NT2/D1 (cell line): ENCODE measurements at regions not wholly inside any gene's neighbourhood (a gene's known extent, or its start where the extent isn't known, plus 50 kb on each side); places are given as distances from the start of the nearest gene placed in this dataset.

ENCODE experiments used
- DNase-seq: peaks from one replicate; pipeline ENCODE4 v3.0.0-alpha.2; 2011; ENCODE audit warnings: low read depth, low spot score
- H3K27me3 ChIP-seq: 2 replicates; pipeline ENCODE4 v1.6.0; 2011; ENCODE audit warnings: mild to moderate bottlenecking; ENCODE audit not compliant: insufficient read length, insufficient read depth
- H3K36me3 ChIP-seq: 2 replicates; pipeline ENCODE4 v1.6.1; 2011; ENCODE audit warnings: mild to moderate bottlenecking, low read length, mixed read lengths; ENCODE audit not compliant: insufficient read depth, insufficient read length
- H3K4me1 ChIP-seq: 2 replicates; pipeline ENCODE4 v1.5.1; 2011; ENCODE audit not compliant: insufficient read depth, insufficient read length
- H3K4me3 ChIP-seq: 2 replicates; pipeline ENCODE4 v1.5.1; 2011; ENCODE audit warnings: low read depth; ENCODE audit not compliant: insufficient read length
- H3K9ac ChIP-seq: 2 replicates; pipeline ENCODE4 v1.6.0; 2011; ENCODE audit warnings: low read depth; ENCODE audit not compliant: insufficient read length
- H3K9me3 ChIP-seq: 2 replicates; pipeline ENCODE4 v1.5.1; 2011; ENCODE audit warnings: mild to moderate bottlenecking, low read length; ENCODE audit not compliant: insufficient read depth
- SUZ12 ChIP-seq: IDR thresholded peaks from 2 replicates; pipeline ENCODE4 v1.6.1; 2011; ENCODE audit not compliant: insufficient read length, insufficient read depth; ENCODE audit errors: extremely low read depth
- YY1 ChIP-seq: IDR thresholded peaks from 2 replicates; pipeline ENCODE4 v1.6.1; 2011; ENCODE audit not compliant: insufficient read length, insufficient read depth
- ZNF274 ChIP-seq: IDR thresholded peaks from 2 replicates; pipeline ENCODE4 v1.6.1; 2011; ENCODE audit warnings: mild to moderate bottlenecking, low read depth, low read length

GRCh38 chr10:63003816-63004453 lies 129.2 kb upstream of the NRBF2 start:
- no peaks in the 10 kb centered on the region for H3K9me3 ChIP-seq
- H3K4me1 ChIP-seq, result no peaks in the 10 kb centered on the region
- H3K27me3 ChIP-seq, result no peaks in the 10 kb centered on the region
- H3K9ac ChIP-seq, result no peak overlapping the region
- TF ChIP-seq ZNF274, result no peak
- TF ChIP-seq YY1, result no peak
- TF ChIP-seq SUZ12, result no peak
- no peaks in the 10 kb centered on the region for H3K36me3 ChIP-seq
- no peak for DNase-seq
- no peak overlapping the region for H3K4me3 ChIP-seq

- TF ChIP-seq YY1, result no peak
- TF ChIP-seq ZNF274, result no peak
- no peak for TF ChIP-seq SUZ12
- no peaks in the 10 kb centered on the region for H3K9me3 ChIP-seq
- no peaks in the 10 kb centered on the region for H3K4me1 ChIP-seq
- no peaks in the 10 kb centered on the region for H3K27me3 ChIP-seq
- H3K36me3 ChIP-seq, result no peaks in the 10 kb centered on the region
- no peak overlapping the region for H3K9ac ChIP-seq
- H3K4me3 ChIP-seq, result no peak overlapping the region
- DNase-seq, result no peak
Observed at GRCh38 chr10:62996925-62997324, 136.2 kb upstream of the NRBF2 start.

GRCh38 chr10:62996516-62996915 lies 136.6 kb upstream of the NRBF2 start:
- TF ChIP-seq SUZ12, result no peak
- Histone ChIP-seq H3K27me3 (no peaks in the 10 kb centered on the region), H3K36me3 (no peaks in the 10 kb centered on the region), H3K9me3 (no peaks in the 10 kb centered on the region), H3K4me3 (no peak overlapping the region), H3K4me1 (no peaks in the 10 kb centered on the region), H3K9ac (no peak overlapping the region)
- DNase-seq, result no peak

GRCh38 chr10:62993121-62993520 lies 140.0 kb upstream of the NRBF2 start:
- TF ChIP-seq ZNF274 (no peak), YY1 (no peak), SUZ12 (no peak)
- no peaks in the 10 kb centered on the region for H3K27me3 ChIP-seq
- H3K4me3 ChIP-seq, result no peak overlapping the region
- DNase-seq, result no peak
- no peaks in the 10 kb centered on the region for H3K9me3 ChIP-seq
- no peak overlapping the region for H3K9ac ChIP-seq
- H3K4me1 ChIP-seq, result no peaks in the 10 kb centered on the region
- H3K36me3 ChIP-seq, result no peaks in the 10 kb centered on the region

- Histone ChIP-seq H3K36me3 (no peaks in the 10 kb centered on the region), H3K4me1 (no peaks in the 10 kb centered on the region), H3K9ac (no peak overlapping the region), H3K4me3 (no peak overlapping the region), H3K9me3 (no peaks in the 10 kb centered on the region), H3K27me3 (no peaks in the 10 kb centered on the region)
- DNase-seq, result no peak
- TF ChIP-seq YY1 (no peak), SUZ12 (no peak), ZNF274 (no peak)
Observed at GRCh38 chr10:62992145-62992721, 140.9 kb upstream of the NRBF2 start.

- H3K9me3 ChIP-seq, result no peaks in the 10 kb centered on the region
- no peak for TF ChIP-seq SUZ12
- no peak for TF ChIP-seq YY1
- TF ChIP-seq ZNF274, result no peak
- H3K4me3 ChIP-seq, result no peak overlapping the region
- DNase-seq, result no peak
- no peaks in the 10 kb centered on the region for H3K36me3 ChIP-seq
- no peaks in the 10 kb centered on the region for H3K4me1 ChIP-seq
- H3K9ac ChIP-seq, result no peak overlapping the region
- no peaks in the 10 kb centered on the region for H3K27me3 ChIP-seq
Observed at GRCh38 chr10:62990126-62990525, 143.0 kb upstream of the NRBF2 start.

- TF ChIP-seq ZNF274 (no peak), SUZ12 (no peak), YY1 (no peak)
- no peak overlapping the region for H3K4me3 ChIP-seq
- no peaks in the 10 kb centered on the region for H3K36me3 ChIP-seq
- no peaks in the 10 kb centered on the region for H3K4me1 ChIP-seq
- no peak for DNase-seq
- H3K9me3 ChIP-seq, result no peaks in the 10 kb centered on the region
- no peaks in the 10 kb centered on the region for H3K27me3 ChIP-seq
- H3K9ac ChIP-seq, result no peak overlapping the region
Observed at GRCh38 chr10:62985807-62986600, 147.1 kb upstream of the NRBF2 start.
